Activated T-cell treated with anti-CD3 and anti-CD28 coated beads for 24 hours (primary cell): ENCODE measurements at regions not wholly inside any gene's neighbourhood (a gene's known extent, or its start where the extent isn't known, plus 50 kb on each side); places are given as distances from the start of the nearest gene placed in this dataset.

ENCODE experiments used
- DNase-seq: peaks from one replicate; pipeline ENCODE4 v3.0.0-alpha.2; 2020; ENCODE audit warnings: low read depth

- DNase-seq: no peak
Measured at GRCh38 chr21:27314131-27314530, 347.2 kb upstream of the ADAMTS5 start.

GRCh38 chr21:27306791-27307775 is 340.2 kb upstream of the ADAMTS5 start:
- DNase-seq: no peak

- DNase-seq: no peak
Measured at GRCh38 chr21:27306206-27306605, 339.3 kb upstream of the ADAMTS5 start.

- DNase-seq: no peak
Measured at GRCh38 chr21:27301220-27301619, 334.3 kb upstream of the ADAMTS5 start.

GRCh38 chr21:27300770-27301169 is 333.9 kb upstream of the ADAMTS5 start:
- DNase-seq: no peak

GRCh38 chr21:27298465-27298864 is 331.6 kb upstream of the ADAMTS5 start:
- DNase-seq: no peak

- no peak for DNase-seq
Measured at GRCh38 chr21:27293239-27293638, 326.4 kb upstream of the ADAMTS5 start.

- no peak for DNase-seq
Measured at GRCh38 chr21:27292783-27293182, 325.9 kb upstream of the ADAMTS5 start.

GRCh38 chr21:27292229-27292628 is 325.3 kb upstream of the ADAMTS5 start:
- DNase-seq: no peak

- DNase-seq: no peak
Measured at GRCh38 chr21:27291006-27291405, 324.1 kb upstream of the ADAMTS5 start.

- DNase-seq: no peak
Measured at GRCh38 chr21:27290028-27290427, 323.1 kb upstream of the ADAMTS5 start.

GRCh38 chr21:27286760-27287159 is 319.9 kb upstream of the ADAMTS5 start:
- no peak for DNase-seq

- no peak for DNase-seq
Measured at GRCh38 chr21:27277110-27277509, 310.2 kb upstream of the ADAMTS5 start.

GRCh38 chr21:27275294-27275927 is 308.5 kb upstream of the ADAMTS5 start:
- DNase-seq: no peak

- no peak for DNase-seq
Measured at GRCh38 chr21:27269644-27270043, 302.8 kb upstream of the ADAMTS5 start.

GRCh38 chr21:27268290-27268689 is 301.4 kb upstream of the ADAMTS5 start:
- no peak for DNase-seq

- DNase-seq: no peak
Measured at GRCh38 chr21:27265949-27266348, 299.1 kb upstream of the ADAMTS5 start.

- DNase-seq: no peak
Measured at GRCh38 chr21:27265492-27265891, 298.6 kb upstream of the ADAMTS5 start.

- DNase-seq: no peak
Measured at GRCh38 chr21:27261676-27262075, 294.8 kb upstream of the ADAMTS5 start.

GRCh38 chr21:27260728-27261127 is 293.8 kb upstream of the ADAMTS5 start:
- no peak for DNase-seq

GRCh38 chr21:27258742-27259448 is 292.0 kb upstream of the ADAMTS5 start:
- no peak for DNase-seq

GRCh38 chr21:27257908-27258556 is 291.1 kb upstream of the ADAMTS5 start:
- no peak for DNase-seq
